Right kidney (tissue), 1 donor: ENCODE measurements at regions not wholly inside any gene's neighbourhood (a gene's known extent, or its start where the extent isn't known, plus 50 kb on each side); places are given as distances from the start of the nearest gene placed in this dataset.
A peak's percentile ranks its signal among the peaks of the same experiment; 100 is the strongest.
"Not testable (repeated sequence)": the region's sequence is repeated elsewhere in the genome, so short reads cannot be mapped to it uniquely, and the experiment has no call there.

ENCODE experiments used
- DNase-seq: peaks from one replicate; pipeline ENCODE4 v3.0.0-alpha.2; 2016

DNA sequence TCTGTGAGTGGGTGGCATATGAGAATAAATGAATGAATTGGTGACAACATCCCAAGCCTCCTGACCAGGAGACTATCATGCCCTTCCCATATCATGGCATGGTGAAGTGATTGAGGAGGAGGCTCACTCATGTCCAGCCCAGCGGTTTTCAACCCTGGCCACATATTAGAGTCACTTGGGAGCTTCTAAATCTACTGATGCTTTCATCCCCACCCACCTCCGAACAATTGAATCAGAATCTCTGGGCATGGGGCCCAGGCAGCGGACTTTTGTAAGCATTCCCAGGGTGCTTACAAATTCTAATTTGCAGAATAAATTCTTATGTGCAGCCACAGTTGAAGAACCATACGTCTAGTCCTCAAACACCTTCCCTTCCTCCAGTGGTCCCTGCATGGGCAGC lies 81.7 kb upstream of the SEC11C start:
- DNase-seq = no peak

DNA sequence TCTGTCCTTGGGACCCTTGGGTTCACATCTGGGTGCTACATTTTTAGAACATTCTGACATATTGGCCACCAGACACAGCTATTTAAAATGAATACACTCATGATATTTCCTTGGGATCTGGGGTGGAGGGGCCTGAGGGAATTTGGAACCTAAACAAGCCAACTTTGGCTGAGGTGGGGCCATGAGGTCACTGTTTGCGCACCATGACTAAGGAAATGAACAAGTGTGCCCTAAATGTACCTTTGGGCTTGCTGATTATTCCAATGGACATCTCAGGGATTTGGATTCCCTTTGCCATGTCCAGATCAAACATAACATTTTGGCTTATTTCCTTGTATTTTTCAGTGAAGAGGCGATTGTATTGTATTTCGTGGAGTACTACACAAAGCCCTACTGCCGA lies 80.5 kb upstream of the SEC11C start:
- DNase-seq = no peak

DNA sequence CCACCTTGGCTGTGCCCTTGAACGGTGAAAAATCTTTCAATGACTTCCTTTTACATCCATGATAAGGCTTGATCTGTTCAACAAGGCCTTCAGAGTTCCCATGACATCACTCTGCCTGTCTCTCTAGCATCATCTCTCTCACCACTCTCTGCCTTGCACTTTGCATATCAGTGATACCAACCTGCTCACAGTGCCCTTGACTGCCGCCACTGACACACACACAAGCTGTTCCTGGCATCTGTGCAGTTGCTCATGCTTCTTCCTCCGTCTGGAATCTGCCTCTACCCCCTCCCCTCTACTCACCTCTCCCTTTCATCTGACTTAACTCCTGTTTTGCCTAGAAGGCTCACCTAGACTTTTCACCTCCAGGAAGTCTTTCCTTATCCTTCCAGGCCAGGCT lies 79.1 kb upstream of the SEC11C start:
- no peak for DNase-seq

DNA sequence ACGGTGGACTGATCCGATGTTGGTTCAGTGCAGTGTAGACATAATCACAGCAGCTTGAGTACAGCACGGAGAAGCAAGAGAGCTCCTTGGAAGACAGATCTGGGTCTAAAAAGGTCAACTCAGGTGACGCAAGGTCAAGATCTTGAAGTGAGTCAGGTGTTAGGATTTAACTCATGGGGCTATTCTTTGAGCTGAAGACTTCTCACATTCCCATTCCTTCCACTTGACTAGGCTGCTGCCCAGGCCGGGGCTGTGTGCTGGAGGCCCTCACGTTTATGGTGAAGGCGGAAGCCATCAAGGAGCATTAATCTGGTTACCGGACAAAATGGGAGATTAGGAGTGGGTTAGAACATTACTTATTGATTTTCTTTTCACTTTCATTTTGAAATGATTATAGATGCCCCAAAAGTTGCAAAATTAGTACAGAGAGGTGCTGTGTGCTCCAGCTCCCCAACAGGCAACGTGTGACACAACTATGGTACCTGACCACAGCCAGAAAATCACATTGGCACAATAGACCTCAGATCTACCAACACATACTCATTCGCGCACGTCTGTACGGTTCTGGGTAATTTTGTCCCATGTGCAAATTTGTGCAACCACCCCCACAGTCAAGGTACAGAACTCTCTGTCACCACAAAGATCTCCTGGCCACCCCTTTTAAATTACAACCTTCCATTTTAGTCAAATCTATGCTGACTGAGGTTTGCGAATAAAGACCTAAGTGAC lies 77.6 kb upstream of the SEC11C start:
- no peak for DNase-seq

DNA sequence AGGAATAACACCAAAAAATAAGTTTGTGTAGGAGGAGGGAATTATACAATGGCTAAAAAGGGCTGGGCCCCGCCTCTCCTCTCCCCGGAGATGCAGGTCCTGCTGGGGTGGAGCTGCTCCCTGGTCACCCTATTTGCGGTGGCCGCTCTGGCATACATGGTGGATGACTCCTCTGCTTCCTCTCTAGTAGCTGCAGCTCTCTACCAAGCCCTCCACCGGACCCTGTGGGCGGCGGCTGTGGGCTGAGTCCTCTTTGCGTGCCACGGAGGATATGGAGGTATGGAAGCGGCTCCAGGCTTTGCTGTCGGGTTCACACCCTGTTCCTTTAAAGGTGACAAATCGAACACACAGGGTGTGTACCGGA lies 77.1 kb upstream of the SEC11C start:
- no peak for DNase-seq

DNA sequence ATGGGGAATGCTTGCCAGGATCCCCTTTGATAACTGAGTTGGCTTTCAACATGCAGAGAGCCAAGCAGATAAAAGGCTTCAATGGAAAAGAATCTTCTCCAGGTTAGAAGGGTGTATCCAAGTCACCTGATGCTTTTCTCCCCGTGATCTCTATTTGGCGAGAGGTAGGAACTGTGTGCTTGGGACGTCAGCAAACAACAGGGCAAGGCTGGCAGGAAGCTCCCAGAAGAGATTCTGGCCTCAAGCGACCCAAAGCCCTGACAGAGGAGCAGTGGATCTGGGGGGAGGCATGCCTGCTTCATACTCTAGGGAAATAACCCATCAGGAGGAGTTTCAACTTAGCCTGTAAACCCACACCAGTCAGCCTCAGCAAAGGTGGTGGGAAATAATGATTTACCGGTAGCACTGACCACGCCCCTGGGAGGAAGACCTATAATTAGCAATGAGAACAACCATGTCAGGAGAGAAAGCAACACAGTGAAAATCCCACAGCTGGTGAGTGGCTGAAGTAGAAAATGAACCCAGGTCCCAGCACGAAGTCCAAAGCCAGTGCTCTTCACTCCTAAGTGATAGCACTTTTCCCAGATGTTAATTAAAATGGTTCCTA lies 76.3 kb upstream of the SEC11C start:
- DNase-seq = no peak

DNA sequence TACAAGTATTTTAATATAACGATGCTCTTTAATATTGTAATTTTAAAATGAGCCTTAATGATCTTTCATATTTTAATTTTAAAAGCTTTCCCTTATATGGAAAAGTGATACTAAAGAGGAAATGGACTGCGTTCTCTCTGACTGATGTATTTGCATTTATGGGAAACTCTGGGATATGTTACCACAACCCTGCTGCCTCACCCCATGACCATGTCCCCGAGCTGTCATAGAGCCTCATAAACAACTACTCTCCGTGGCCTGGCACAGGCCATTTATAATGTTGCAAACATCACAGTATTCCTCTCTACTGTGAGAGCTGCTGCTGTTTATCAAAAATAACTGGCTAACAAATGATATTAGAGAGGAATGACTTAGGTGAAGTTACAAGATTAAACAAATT lies 75.8 kb upstream of the SEC11C start:
- DNase-seq = no peak

DNA sequence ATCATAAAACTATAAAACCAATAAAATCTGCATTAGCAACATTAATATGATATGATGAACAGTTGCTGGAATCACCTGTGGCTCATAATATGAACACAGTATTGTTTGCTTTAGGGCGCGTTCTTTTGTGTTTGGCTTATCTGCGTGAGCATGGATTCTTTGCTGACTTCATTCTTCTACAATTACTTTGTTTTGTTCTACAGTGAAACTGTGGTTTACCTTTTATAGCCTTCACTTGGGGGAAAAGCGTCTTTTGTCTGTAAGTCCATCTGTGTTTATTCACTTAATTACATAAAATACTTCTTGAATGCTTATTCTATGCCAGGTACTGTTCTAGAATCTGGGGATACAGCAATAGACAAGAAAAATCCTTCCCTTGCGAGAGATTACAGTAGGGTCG lies 74.0 kb upstream of the SEC11C start:
- no peak for DNase-seq

DNA sequence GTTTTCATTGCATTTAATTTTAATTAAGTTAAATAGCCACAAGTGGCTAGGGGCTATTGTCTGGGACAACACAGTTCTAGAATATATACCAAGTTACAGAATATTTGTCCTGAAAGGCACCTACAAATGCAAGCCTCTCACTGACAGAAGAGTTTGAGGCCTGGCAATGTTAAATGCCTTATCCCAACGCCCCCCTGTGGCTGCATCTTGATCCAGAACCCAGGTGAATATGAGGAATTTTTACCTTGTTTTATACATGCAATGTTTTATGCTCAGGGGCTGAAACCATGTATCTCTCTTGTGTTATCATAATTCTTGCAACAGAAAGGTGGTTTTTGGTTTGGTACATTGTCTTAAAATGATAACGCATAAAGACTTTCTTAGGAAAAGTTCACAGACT lies 71.8 kb upstream of the SEC11C start:
- no peak for DNase-seq

DNA sequence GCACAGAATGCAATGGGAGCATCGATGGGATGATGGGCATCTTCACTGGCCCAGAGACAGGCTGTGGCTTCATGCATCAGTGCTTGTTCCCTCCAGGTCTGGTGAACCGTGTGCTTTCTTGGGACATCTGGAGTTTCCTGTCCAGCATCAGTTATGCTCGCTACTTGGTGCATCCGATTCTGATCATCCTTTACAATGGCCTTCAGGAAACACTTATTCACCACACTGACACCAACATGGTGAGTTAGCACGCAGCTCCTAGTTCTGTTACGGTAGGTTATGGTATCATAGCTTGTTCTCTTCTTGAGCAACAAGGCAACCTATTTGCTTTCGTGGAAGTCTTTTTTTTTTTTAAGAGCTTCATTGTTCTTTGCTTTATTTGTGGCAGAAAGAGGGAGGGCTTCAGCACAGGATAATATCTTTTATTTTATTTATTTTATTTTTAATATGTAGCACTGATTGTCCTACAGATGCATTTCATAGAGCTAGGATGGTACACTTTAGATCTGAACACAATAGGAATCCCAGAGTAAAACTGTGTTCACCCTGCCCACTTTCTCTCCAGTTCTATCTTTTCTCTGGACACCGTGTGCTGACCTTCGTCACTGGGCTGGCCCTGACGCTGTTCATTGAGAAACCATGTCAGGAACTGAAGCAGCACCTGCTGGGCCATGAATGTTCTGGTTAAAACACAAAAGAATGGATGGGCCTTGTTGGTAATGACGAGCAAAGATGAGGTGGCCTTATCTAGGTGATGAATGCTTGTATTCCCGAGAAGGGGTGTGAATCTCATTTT lies 71.2 kb upstream of the SEC11C start:
- DNase-seq = no peak

DNA sequence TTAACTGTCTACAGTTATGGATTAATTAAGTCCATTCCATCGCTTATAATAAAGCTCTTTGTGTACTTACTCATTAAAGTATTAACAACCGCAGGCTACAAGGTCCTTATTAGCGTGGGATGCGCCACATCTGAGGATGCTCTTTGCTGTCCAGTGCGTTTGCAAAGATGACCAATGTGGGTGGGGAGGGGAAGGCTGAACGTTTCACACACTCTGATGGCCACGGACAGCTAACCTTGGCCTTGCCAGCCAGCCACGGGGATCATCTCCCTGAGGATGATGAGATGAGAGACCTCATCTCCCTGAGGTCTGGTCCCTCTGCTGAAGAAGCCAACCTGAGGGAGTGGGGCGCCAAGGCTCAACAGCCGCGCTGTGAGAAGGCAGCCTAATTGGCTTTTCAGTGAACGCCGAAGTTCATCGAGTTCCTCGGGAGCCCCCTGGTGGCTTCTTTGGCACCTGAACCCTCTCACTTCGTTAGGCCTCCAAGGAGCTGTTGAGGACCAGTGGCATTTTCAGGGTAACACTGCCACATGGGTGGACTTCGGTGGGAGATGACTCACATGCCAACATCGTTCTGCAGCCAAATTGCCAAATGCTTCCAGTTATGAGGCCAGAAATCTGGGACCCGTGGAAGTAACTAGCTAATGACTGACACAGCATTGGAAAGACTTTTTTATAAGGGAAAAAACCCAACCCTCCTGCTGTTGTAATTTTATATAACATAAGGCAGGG lies 69.3 kb upstream of the SEC11C start:
- DNase-seq = peak; percentile 65

DNA sequence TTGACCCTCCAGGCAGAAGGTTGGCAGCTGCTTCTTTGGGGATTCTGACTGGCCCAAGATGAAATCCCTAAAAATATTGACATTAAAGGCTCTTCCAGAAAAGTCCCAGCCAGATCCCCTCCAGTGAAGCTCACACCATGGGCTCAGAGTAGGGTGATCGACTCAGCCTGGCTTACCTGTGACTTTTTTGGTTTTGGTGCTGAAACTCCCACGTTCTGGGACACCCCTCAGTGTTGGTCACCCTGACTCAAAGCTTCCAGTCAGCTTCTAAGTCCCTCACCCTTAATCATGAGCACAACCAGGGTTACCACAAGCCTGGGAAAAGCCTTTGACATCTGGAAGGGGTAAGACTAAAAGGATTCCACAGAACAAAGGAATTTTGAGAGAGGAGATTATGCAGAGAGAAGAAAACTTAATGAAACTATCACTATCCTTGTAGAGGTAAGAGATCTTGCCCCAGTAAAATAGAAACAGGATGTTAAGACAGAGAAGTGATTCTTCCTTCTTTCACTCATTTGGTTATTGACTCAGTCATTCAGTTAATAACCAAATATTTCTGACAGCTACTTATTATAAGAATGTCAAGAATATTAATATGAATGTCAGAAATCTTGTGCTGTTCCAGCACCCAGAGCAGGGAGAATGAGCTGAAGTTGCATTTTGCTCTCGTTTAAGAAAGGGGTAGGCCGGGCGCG lies 66.8 kb upstream of the SEC11C start:
- no peak for DNase-seq

DNA sequence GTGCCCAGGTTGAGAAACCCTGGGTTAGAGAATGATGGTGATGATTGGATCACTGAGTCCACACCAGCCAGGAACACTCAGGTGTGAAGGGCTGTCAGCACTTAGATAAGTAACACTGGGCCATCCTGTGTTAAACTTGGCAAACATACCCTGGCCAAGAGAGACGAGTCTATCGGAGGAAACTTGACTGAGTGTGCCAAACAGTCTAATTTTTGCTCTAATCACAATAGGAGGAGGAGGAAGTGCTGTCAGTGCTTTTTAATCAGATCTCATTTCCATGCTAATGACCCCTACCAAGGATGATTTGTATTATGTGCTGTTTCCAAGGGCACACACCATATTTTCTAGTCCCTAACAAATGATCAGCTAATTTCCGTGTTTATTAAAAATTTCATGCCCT lies 63.8 kb upstream of the SEC11C start:
- DNase-seq = no peak

DNA sequence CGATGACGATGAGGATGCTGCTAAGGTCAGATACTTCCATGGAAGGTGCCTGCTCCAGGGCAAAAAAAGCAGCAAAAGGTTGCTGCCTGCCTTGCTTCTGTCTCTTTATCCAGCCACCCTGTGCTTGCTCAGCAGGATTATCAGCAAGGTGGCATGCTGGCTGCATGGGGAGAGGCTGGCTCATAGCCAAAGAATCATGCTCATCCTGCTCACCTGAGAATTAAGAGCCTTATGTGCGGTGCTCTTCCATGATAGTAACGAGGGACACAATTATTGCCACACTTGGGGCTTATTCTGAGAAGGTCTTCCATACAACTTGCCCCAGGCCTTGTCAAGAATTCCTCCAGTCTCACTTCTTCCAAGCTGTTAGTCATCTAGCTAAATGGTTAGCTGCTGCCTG lies 60.4 kb upstream of the SEC11C start:
- no peak for DNase-seq

DNA sequence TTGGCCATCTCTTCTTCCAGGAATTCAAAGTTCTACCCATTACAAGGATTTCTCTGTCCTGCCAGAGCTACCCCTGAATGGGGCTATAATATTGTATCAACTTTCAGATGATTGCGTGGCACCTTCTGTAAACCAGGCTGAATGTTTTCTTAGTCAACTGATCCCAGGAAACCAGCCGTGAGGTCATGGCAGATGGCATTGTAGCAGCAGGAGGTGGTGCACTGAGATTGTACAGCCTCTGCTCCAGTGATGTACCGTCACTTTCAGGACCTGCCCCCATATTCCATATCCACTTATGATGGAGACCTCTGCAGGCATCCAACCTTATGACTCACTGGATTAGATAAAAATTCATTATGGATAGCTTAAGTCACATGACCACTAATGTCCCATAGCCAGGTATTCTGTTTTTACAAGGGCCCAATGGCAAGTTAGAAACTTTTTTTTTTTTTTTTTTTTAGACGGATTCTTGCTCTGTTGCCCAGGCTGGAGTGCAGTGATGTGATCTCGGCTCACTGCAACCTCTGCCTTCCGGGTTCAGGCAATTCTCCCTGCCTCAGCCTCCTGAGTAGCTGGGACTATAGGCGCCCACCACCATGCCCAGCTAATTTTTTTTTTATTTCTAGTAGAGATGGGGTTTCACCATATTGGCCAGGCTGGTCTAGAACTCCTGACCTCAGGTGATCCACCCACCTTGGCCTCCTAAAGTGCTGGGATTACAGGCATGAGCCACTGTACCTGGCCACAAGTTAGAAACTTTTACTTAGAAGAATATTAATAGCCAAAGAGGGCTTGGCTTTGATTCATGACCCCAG lies 59.8 kb upstream of the SEC11C start:
- not testable (repeated sequence) for DNase-seq

DNA sequence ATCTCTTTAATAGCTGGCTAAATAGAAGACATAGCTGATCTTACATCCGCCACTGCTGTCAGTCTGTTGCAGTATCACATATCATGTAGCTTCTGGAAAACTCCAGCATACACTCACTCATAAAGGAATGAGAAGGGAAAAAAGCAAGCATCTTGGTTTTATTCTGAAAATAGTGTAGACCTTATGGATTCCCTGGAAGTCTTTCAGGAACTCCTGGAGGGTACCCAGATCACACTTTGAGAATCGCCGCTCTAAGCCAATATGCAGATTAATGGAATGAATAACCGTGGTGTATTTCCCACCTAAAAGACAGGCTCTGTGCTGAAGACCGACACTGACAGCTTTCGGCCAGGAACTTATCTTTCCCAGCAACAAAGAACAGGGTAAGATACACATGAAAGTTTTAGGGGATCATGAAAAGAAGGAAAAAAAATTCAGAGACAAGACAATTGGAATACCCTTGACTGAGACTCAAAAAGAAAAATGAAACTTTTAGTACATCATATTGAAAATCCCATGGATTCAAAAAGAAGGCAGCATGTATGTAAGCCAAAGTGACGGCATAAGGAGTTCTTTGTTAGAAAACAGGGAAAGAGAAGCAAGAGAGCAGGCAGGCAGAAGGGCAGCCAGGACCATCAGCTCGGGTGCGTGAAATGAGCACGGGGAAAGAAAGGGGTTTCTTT lies 56.4 kb upstream of the SEC11C start:
- DNase-seq = no peak

DNA sequence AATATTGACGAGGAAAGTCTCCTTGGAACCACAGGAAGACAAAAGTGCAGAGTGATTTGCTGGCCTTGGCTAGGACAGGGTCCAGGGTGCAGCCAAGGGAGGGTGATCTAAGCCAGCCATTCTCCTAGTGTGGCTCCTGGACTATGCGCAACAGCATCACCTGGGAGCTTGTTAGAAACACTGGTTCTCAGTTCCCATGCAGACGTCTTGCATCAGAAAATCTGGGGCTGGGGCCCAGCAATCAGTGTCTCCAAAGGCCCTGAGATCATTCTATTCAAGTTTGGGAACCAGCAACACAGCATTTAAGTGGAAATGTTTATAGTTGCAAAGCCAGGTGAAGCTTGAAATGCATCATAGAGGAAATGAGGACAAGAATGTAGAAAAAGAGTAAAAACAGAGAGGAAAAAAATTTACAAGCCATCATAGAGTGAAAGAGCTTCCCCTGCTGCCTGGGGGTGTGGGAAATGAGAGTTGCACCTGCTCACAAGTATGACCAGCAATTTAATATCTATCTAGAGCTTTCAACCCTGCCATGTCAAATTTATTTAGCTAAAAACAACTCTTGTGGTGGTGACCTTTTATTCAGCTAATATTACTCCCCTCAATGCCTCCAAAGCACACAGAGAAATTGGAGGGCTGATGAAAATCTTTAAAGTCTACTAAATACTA lies 54.4 kb upstream of the SEC11C start:
- DNase-seq = no peak

DNA sequence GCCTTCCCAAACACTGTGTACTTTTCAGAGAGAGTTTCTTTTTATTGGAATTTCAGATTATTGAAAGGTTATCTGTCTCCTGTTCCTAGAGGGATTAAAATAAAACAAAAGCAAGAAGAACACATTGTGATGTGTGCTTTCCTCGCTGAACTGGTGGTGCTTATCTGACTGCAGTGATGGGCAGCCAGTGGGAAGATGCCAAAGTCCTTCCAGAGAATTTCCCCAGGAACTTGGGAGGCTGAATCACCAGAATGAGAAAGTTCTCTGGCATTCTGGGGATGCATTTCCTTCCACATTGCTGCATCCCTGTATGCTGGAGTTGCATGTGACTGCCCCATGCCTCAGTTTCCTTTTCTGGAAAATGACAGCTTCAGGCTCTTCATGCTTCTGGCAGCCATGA lies 53.9 kb upstream of the SEC11C start:
- DNase-seq = no peak

DNA sequence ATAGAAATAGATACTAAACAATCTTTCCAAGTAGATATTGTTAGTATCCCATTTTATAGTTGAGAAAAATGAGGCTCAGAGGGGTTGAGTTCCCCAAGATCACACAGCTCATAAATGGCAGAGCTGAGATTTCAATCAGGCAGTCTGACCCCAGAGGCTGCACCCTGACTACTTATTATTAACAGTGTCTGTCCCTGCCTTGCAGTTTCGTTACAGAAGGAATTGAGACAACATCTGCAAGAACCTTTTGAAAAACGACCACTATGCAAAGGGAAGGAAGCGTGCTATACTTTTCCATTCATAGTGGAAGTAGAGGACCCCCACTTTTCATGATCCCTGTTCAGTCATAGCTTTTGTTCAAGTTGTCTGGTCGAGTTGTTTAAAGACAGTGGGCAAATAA lies 53.2 kb upstream of the SEC11C start:
- DNase-seq = no peak

DNA sequence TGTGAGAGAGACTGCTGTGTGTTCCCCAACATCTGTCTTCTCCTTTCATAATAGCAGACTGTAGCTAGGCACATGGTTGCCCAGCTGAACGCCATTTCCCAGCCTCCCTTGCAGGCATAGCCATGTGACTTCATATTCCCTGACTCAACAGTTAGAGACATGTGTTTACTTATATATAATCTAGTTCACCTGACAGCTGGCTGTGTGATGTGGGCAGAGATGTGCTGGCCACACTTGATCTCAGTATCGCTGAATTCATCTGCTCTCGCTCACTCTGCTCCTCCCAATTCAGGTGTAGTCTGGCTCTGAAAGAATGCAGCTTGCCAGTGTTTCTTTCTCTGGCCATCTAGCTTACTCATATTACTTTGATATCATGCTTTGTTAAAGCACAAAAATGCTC lies 52.3 kb upstream of the SEC11C start:
- no peak for DNase-seq
